ENCODE measurements at regions not wholly inside any gene's neighbourhood (a gene's known extent, or its start where the extent isn't known, plus 50 kb on each side); places are given as distances from the start of the nearest gene placed in this dataset.

DNA sequence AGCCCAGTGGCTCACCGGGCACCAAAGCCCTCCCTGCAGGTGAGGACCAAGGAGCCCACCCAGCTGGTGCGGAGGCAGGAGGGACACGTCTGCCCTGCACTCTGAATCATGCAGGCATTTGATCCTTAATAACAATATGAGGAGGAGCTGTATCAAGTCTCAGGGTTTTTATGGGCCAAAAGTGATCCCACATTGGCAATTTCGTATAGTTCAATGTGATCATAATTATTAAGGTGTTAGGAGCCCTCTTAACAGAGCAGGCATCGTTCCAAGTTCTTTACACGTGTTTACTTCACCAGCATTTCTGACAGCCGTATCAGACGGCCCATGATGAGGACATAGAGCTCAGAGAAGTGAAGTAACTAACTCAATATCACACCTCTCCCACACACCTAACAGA is 91.9 kb upstream of the PRR5 start:
- H3K4me3 ChIP-seq (ENCODE audit: low read depth, low read length): no peak overlapping the region
- TF ChIP-seq, protein P1, sequence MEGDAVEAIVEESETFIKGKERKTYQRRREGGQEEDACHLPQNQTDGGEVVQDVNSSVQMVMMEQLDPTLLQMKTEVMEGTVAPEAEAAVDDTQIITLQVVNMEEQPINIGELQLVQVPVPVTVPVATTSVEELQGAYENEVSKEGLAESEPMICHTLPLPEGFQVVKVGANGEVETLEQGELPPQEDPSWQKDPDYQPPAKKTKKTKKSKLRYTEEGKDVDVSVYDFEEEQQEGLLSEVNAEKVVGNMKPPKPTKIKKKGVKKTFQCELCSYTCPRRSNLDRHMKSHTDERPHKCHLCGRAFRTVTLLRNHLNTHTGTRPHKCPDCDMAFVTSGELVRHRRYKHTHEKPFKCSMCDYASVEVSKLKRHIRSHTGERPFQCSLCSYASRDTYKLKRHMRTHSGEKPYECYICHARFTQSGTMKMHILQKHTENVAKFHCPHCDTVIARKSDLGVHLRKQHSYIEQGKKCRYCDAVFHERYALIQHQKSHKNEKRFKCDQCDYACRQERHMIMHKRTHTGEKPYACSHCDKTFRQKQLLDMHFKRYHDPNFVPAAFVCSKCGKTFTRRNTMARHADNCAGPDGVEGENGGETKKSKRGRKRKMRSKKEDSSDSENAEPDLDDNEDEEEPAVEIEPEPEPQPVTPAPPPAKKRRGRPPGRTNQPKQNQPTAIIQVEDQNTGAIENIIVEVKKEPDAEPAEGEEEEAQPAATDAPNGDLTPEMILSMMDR (IDR thresholded peaks at IDR 0.05; ENCODE audit: insufficient read depth, low read length): no peak
- no peak for DNase-seq (ENCODE audit: low read depth)

DNA sequence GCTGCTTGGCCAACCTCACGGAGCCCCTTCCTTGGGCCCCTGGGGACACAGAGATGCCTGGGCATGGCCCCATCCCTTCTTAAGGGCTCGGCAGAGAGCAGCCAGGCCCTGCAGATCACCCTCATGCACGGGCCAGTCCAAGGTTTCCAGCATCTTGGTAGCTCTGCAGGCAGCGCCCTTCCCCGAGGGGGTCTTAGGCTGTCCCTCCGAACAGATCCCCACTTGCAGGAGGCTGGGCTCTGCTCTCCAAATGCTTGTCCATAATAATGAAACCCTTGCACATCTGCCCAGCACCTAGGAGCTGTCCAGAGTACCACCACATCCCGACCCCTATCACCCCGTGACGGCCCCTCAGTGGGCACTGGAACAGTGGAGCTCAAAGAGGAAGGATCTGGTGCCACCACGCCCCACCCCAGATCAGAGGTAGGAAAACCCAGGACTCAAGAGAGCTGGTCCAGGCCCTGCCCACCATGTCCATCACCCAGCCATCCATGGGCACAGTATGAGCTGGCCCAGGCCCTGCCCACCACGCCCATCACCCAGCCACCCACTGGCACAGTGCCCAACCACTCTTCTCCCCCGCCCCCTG is 92.5 kb upstream of the PRR5 start:
- no peak for DNase-seq (ENCODE audit: low read depth)
- H3K4me3 ChIP-seq (ENCODE audit: low read depth, low read length): no peak overlapping the region
- TF ChIP-seq, protein P1 (IDR thresholded peaks at IDR 0.05; ENCODE audit: insufficient read depth, low read length): no peak

DNA sequence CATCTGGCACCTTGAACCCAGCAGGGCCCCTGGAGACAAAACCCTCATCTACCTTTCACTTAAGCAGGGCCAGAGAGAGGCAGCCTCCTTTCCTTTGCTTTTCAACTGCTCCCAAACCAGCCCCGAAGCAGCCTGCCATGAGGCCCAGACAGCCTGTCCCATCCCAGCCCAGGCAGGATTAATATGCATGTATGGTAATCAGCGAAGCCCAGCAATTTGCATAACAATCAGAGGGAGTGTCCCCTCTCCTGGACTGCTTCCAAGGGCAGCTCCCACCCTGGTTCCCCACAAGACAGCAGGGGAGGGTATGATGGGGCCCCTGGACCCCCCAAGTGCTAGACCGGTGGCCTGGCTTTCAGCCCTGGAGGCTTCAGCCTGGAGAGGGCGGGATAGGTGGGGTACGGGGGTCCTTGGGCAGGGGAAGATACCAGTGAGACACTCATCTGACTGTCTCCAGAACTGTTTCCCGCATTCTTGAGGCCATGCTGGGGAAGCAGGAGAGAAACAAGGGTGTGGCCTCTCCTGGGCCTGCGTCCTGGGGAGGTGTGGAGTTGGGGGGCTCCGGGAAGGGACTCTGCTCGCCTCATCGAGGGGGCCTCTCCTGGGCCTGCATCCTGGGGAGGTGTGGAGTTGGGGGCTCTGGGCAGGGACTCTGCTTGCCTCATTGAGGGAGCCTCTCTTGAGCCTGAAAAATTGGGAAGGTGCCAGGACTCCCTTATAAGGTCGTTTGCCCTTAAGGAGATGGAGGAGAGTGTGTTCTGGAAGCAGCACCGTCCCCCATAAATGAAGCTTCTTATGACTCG is 93.2 kb upstream of the PRR5 start:
- TF ChIP-seq, protein P1 (IDR thresholded peaks at IDR 0.05; ENCODE audit: insufficient read depth, low read length): no peak
- peak; percentile 11 for DNase-seq (ENCODE audit: low read depth)
- no peak overlapping the region for H3K4me3 ChIP-seq (ENCODE audit: low read depth, low read length)

DNA sequence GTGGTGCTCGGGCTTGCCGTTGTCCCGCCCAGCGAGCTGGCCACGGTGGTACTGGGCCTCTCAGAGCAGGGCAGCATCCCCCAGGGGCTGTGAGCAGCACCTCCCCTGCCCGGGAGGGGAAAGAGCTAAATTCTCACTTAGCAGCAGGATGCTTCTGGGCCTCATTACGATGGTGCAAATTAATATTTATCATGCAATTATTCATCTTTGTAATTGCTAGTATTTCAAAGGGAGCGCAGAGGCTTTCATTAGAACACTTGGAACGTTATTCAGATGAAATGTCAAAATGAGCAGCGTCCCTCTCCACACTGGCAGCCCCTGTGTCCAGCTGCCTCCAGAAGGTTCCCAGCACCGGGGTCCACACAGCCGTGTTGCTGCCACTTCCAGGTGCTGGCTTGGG is 95.9 kb upstream of the PRR5 start:
- TF ChIP-seq, protein P1 (IDR thresholded peaks at IDR 0.05; ENCODE audit: insufficient read depth, low read length): no peak
- DNase-seq (ENCODE audit: low read depth): no peak
- H3K4me3 ChIP-seq (ENCODE audit: low read depth, low read length): no peak overlapping the region

DNA sequence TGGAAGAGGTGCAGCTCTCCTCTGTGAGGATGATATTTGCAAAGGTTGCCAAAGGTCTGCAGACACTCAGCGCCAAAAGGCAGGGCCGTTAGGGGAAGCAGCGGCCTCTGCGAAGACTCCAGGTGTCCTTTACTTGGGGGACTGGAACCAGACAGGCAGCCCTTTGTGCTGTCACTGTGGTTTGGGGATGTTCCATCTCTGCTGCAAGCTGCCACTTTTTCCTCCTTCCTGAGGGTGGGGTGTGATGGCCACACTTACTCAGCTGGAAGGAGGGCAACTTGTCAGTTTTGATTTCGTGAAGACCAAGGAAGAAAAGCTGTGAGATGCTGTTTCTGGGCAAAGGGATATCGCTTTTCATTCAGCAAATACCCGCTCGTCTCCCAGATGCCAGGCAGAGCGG is 96.5 kb upstream of the PRR5 start:
- DNase-seq (ENCODE audit: low read depth): no peak
- TF ChIP-seq, protein P1 (IDR thresholded peaks at IDR 0.05; ENCODE audit: insufficient read depth, low read length): no peak
- no peak overlapping the region for H3K4me3 ChIP-seq (ENCODE audit: low read depth, low read length)

DNA sequence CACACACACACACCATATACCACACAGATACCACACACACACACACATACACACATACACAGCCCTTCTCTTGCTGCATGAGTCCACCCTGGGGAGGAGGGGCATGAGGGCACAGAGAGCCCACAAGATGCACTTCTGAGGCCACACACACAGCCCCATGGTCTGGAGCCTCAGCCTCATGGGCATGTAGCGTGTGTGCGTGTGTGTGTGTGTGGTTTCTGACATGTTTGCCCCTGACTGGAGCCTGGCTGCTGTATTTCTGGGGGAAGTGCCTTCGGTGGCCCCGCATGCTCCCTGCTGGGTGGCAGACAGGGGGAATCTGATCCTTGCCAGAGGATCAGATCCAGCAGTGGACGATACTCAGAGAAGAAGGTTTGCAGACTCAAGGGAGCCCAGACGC is 97.0 kb upstream of the PRR5 start:
- no peak overlapping the region for H3K4me3 ChIP-seq (ENCODE audit: low read depth, low read length)
- DNase-seq (ENCODE audit: low read depth): no peak
- TF ChIP-seq, protein P1 (IDR thresholded peaks at IDR 0.05; ENCODE audit: insufficient read depth, low read length): no peak
